ENCODE measurements at regions not wholly inside any gene's neighbourhood (a gene's known extent, or its start where the extent isn't known, plus 50 kb on each side); places are given as distances from the start of the nearest gene placed in this dataset.
"Not testable (repeated sequence)": the region's sequence is repeated elsewhere in the genome, so short reads cannot be mapped to it uniquely, and the experiment has no call there.

DNA sequence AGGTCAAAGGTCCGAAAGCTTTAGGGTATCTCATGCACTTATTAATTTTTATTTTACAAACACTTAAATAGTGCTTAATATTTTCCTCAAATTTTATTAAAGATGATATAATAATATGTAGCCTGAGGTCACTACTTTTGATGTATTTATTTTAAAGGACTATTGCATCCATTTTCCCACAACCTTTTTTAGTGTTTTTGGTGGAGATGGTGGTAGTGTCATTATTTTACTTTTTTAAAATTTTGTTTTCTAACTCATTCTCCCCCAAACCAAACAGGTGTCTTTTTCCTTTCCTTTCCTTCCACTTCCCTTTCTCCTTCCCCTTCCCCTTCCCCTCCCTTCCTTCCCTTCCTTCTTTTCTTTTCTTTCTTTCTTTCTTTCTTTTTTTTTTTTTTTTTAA, 328.6 kb downstream of the CYLC2 start:
- Histone ChIP-seq H3K36me3 (replicated peaks in 1 of 2) (no peaks in the 10 kb centered on the region), H3K27me3 (no peaks in the 10 kb centered on the region), H3K4me1 (replicated peaks in 1 of 2) (no peaks in the 10 kb centered on the region), H3K4me3 (no peak overlapping the region), H3K9me3 (replicated peaks in 1 of 3) (no peaks in the 10 kb centered on the region), H3K27ac (no peak overlapping the region)
- no peak for DNase-seq
- TF ChIP-seq, protein P1, sequence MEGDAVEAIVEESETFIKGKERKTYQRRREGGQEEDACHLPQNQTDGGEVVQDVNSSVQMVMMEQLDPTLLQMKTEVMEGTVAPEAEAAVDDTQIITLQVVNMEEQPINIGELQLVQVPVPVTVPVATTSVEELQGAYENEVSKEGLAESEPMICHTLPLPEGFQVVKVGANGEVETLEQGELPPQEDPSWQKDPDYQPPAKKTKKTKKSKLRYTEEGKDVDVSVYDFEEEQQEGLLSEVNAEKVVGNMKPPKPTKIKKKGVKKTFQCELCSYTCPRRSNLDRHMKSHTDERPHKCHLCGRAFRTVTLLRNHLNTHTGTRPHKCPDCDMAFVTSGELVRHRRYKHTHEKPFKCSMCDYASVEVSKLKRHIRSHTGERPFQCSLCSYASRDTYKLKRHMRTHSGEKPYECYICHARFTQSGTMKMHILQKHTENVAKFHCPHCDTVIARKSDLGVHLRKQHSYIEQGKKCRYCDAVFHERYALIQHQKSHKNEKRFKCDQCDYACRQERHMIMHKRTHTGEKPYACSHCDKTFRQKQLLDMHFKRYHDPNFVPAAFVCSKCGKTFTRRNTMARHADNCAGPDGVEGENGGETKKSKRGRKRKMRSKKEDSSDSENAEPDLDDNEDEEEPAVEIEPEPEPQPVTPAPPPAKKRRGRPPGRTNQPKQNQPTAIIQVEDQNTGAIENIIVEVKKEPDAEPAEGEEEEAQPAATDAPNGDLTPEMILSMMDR (IDR thresholded peaks at IDR 0.05) = no peak
- no peak for TF ChIP-seq POLR2A (IDR thresholded peaks at IDR 0.05)
- intact Hi-C loops (cut with DNase I) = no loop called here
- 46 to 88% (median 78%) methylated on average over 1 of the region's 1 CpG for WGBS, 4 donors

DNA sequence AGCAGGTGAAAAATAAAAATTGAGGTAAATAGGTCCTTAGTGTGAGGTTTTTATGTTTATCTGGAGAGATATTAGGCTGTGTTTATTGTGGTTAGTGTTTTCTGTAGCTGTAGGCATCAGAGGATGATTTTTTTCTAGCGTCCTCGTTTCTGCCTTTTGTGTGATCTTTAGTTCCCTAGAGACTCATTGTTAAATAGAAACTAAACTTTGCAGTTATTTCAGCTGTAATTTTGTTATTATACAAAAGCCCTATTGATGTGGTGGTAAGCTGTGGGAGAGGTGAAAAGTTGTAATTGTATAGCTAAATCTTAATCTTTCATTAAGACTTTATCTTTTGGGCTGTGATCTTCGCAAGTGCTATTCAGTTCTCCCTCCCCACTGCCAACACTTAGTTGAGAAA, 340.3 kb downstream of the CYLC2 start:
- Histone ChIP-seq H3K4me1 (replicated peaks in 1 of 2) (no peaks in the 10 kb centered on the region), H3K36me3 (replicated peaks in 1 of 2) (no peaks in the 10 kb centered on the region), H3K27ac (no peak overlapping the region), H3K4me3 (no peak overlapping the region), H3K9me3 (replicated peaks in 1 of 3) (no peaks in the 10 kb centered on the region), H3K27me3 (no peaks in the 10 kb centered on the region)
- TF ChIP-seq, protein P1 (IDR thresholded peaks at IDR 0.05) = no peak
- TF ChIP-seq POLR2A (IDR thresholded peaks at IDR 0.05) = no peak
- 52 to 60% (median 57%) methylated on average over 3 of the region's 3 CpGs for WGBS, 4 donors
- no peak for DNase-seq
- intact Hi-C loops (cut with DNase I) = no loop called here

DNA sequence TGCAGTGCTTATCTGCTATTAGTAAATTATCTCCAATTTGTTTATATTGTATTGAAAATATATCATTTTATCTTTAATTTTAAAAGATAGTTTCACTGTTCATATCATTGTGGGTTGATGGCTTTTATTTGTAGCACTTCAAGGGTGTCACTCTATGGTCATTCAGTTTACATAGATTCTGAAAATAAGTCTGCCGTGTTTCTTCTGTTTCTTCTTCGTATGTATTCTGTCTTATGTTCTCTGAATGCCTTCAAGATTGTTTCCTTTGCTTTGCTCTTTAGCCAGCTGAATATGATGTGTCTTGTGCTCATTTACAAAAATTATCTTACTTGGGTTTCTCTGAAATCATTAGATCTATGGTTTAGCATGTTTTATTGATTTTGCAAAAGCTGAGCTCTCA, 359.9 kb downstream of the CYLC2 start:
- TF ChIP-seq, protein P1 (IDR thresholded peaks at IDR 0.05) = no peak
- no peak for TF ChIP-seq POLR2A (IDR thresholded peaks at IDR 0.05)
- 80 to 89% (median 84%) methylated on average over 2 of the region's 2 CpGs for WGBS, 4 donors

DNA sequence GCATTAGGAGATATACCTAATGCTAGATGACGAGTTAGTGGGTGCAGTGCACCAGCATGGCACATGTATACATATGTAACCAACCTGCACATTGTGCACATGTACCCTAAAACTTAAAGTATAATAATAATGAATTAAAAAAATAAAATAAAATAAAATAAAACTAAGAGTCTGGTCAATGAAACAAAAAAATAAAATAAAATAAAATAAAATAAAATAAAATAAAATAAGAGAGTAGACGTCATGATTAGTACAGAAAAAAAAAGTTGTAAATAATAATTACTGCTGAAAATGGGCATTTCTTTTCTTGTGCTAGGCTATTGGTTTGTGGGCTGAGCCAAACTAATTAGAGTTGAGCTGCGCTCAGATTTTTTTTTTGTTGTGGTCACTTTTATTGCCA, 362.8 kb downstream of the CYLC2 start:
- H3K4me3 ChIP-seq; intact Hi-C loops (cut with DNase I); H3K27me3 ChIP-seq; H3K4me1 ChIP-seq (replicated peaks in 1 of 2); DNase-seq; H3K9me3 ChIP-seq (replicated peaks in 1 of 3); H3K27ac ChIP-seq; H3K36me3 ChIP-seq (replicated peaks in 1 of 2): not testable (repeated sequence)
- 64 to 83% (median 77%) methylated on average over 3 of the region's 3 CpGs for WGBS, 4 donors

More for the DNA sequence above, 359.9 kb downstream of the CYLC2 start:
- Histone ChIP-seq H3K27me3 (no peaks in the 10 kb centered on the region), H3K27ac (no peak overlapping the region), H3K4me3 (no peak overlapping the region), H3K4me1 (replicated peaks in 1 of 2) (no peaks in the 10 kb centered on the region), H3K36me3 (replicated peaks in 1 of 2) (no peaks in the 10 kb centered on the region), H3K9me3 (replicated peaks in 1 of 3) (no peaks in the 10 kb centered on the region)
- no peak for DNase-seq
- intact Hi-C loops (cut with DNase I) = no loop called here

DNA sequence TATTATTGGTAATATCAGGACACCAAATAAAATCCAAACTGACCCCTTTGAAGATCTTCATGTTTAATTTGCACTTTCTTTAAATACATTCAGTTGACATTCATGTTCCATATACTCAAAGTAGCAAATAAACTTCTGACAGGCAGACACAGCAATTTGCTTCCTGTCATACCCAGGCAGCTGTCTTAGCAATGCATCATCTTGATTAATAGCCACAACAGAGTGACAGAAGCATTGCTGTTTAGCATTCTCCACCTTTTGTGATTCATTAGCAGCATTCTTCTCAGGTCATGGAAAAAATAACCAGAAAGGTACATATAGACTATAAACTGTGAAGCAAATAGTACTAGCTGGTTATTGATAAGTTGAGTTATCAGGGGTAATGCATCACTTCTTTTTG, 366.8 kb downstream of the CYLC2 start:
- Histone ChIP-seq H3K27me3 (no peaks in the 10 kb centered on the region), H3K4me1 (replicated peaks in 1 of 2) (no peaks in the 10 kb centered on the region), H3K4me3 (no peak overlapping the region), H3K36me3 (replicated peaks in 1 of 2) (no peaks in the 10 kb centered on the region), H3K9me3 (replicated peaks in 1 of 3) (no peaks in the 10 kb centered on the region), H3K27ac (no peak overlapping the region)
- intact Hi-C loops (cut with DNase I) = no loop called here
- no peak for DNase-seq
- TF ChIP-seq POLR2A (IDR thresholded peaks at IDR 0.05) = no peak
- TF ChIP-seq, protein P1 (IDR thresholded peaks at IDR 0.05) = no peak

All from adrenal gland (tissue), 9 donors.